BLaER1 (cell line): ENCODE measurements at regions not wholly inside any gene's neighbourhood (a gene's known extent, or its start where the extent isn't known, plus 50 kb on each side); places are given as distances from the start of the nearest gene placed in this dataset.
"Not testable (repeated sequence)": the region's sequence is repeated elsewhere in the genome, so short reads cannot be mapped to it uniquely, and the experiment has no call there.

Experiments
- H3K27ac ChIP-seq: shearing (Covaris generic); formaldehyde crosslinking; 2 replicates; pipeline ENCODE4 v1.8.1; 2022
- H3K27me3 ChIP-seq: shearing (Covaris generic); formaldehyde crosslinking; 2 replicates; pipeline ENCODE4 v1.8.1; 2022
- H3K36me3 ChIP-seq: shearing (Covaris generic); formaldehyde crosslinking; 2 replicates; pipeline ENCODE4 v1.8.1; 2022
- H3K4me1 ChIP-seq: shearing (Covaris generic); formaldehyde crosslinking; 2 replicates; pipeline ENCODE4 v1.8.1; 2022
- H3K4me2 ChIP-seq: shearing (Covaris generic); formaldehyde crosslinking; 2 replicates; pipeline ENCODE4 v1.8.1; 2022
- H3K4me3 ChIP-seq: shearing (Covaris generic); formaldehyde crosslinking; 2 replicates; pipeline ENCODE4 v1.8.1; 2022
- H3K9ac ChIP-seq: shearing (Covaris generic); formaldehyde crosslinking; 2 replicates; pipeline ENCODE4 v1.8.1; 2022
- H3K9me3 ChIP-seq: shearing (Covaris generic); formaldehyde crosslinking; 2 replicates; pipeline ENCODE4 v1.8.1; 2022
- H4K20me1 ChIP-seq: shearing (Covaris generic); formaldehyde crosslinking; 2 replicates; pipeline ENCODE4 v1.8.1; 2022
- Cebpa-rat ChIP-seq: shearing (Covaris generic); IDR thresholded peaks from 2 replicates; pipeline ENCODE4 v1.8.1; 2022

GRCh38 chr1:172827841-172828240, 168.9 kb downstream of the FASLG start:
- H3K4me1 ChIP-seq: peaks cover 5% of the 10 kb centered on the region; the same call in 1 of the 2 replicates
- H3K9ac ChIP-seq: no peak overlapping the region
- no peak overlapping the region for H3K4me2 ChIP-seq
- H3K27me3 ChIP-seq: no peaks in the 10 kb centered on the region
- H3K27ac ChIP-seq: no peak overlapping the region
- TF ChIP-seq Cebpa-rat: no peak
- no peaks in the 10 kb centered on the region for H3K36me3 ChIP-seq
- no peaks in the 10 kb centered on the region for H4K20me1 ChIP-seq
- H3K9me3 ChIP-seq: no peaks in the 10 kb centered on the region
- no peak overlapping the region for H3K4me3 ChIP-seq

DNA sequence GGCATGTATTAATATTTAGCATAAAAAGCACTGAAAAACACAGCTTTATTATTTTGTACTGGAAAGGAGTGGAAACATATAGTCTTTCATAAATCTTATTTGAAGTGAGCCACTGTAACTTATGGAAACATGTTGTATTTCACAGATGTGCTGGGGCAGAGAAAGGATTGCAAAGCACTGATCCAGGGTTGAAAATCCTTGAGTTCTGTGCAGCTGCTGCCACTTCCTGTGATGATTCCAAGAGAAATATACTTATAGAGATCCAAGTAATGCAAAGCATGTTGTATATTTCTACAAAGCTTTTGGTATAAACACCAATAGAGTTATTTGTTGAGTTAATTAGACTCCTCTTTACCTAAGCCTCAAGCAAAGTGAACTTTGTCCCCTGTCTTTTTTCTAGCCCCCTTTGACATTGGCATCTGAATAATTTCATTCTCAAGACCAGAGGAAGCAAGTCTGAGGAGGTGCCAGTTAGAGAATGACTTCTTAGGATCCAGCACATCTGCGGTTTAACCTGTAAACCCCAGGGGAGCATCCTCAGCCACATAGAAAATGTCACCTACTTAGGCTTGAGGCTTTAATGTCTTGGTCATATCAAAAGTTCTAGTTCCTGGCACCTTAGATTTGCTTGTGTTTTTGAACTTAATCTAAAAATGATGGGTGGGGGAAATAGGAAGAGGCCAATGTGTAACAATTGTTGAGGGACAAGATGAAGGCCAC, 173.3 kb downstream of the FASLG start:
- H3K4me3 ChIP-seq: no peak overlapping the region
- H3K4me2 ChIP-seq: no peak overlapping the region
- TF ChIP-seq Cebpa-rat: no peak
- H3K9me3 ChIP-seq: no peaks in the 10 kb centered on the region
- H3K27ac ChIP-seq: no peak overlapping the region
- no peaks in the 10 kb centered on the region for H4K20me1 ChIP-seq
- H3K36me3 ChIP-seq: no peaks in the 10 kb centered on the region
- H3K4me1 ChIP-seq: no peaks in the 10 kb centered on the region
- H3K9ac ChIP-seq: no peak overlapping the region
- no peaks in the 10 kb centered on the region for H3K27me3 ChIP-seq

- Histone ChIP-seq H4K20me1 (no peaks in the 10 kb centered on the region), H3K4me2 (no peak overlapping the region), H3K4me1 (no peaks in the 10 kb centered on the region), H3K27ac (no peak overlapping the region), H3K9me3 (no peaks in the 10 kb centered on the region), H3K27me3 (no peaks in the 10 kb centered on the region), H3K9ac (no peak overlapping the region), H3K36me3 (no peaks in the 10 kb centered on the region), H3K4me3 (no peak overlapping the region)
- no peak for TF ChIP-seq Cebpa-rat
Measured at GRCh38 chr1:172833954-172834353, 175.1 kb downstream of the FASLG start.

- Histone ChIP-seq H3K27me3 (no peaks in the 10 kb centered on the region), H3K27ac (no peak overlapping the region), H3K36me3 (no peaks in the 10 kb centered on the region), H3K4me3 (no peak overlapping the region), H3K9me3 (no peaks in the 10 kb centered on the region), H3K4me1 (no peaks in the 10 kb centered on the region), H3K4me2 (no peak overlapping the region), H4K20me1 (no peaks in the 10 kb centered on the region), H3K9ac (no peak overlapping the region)
- TF ChIP-seq Cebpa-rat: no peak
Measured at GRCh38 chr1:172834609-172835008, 175.7 kb downstream of the FASLG start.

DNA sequence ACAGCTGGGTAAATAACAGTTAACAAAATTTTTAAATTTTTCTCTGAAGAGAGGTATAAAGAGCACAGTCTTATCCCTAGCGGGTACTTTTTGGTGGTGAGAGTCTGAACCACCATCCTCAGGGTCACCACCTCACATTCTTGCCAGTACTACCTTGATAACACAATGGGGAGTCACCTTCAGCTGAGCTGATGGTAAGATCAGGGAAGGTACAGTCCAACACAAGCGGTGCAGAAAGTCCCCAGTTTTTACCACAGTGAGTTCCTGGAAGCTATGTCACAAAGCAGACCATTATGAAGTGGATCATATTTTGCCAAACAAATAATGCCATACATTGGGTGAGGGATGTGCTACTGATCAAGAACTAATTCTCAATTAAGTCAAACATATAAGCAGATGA, 176.9 kb downstream of the FASLG start:
- H3K4me1 ChIP-seq: no peaks in the 10 kb centered on the region
- H3K27me3 ChIP-seq: no peaks in the 10 kb centered on the region
- no peaks in the 10 kb centered on the region for H4K20me1 ChIP-seq
- H3K9ac ChIP-seq: no peak overlapping the region
- no peak for TF ChIP-seq Cebpa-rat
- H3K36me3 ChIP-seq: no peaks in the 10 kb centered on the region
- H3K4me2 ChIP-seq: no peak overlapping the region
- H3K4me3 ChIP-seq: no peak overlapping the region
- no peaks in the 10 kb centered on the region for H3K9me3 ChIP-seq
- no peak overlapping the region for H3K27ac ChIP-seq

DNA sequence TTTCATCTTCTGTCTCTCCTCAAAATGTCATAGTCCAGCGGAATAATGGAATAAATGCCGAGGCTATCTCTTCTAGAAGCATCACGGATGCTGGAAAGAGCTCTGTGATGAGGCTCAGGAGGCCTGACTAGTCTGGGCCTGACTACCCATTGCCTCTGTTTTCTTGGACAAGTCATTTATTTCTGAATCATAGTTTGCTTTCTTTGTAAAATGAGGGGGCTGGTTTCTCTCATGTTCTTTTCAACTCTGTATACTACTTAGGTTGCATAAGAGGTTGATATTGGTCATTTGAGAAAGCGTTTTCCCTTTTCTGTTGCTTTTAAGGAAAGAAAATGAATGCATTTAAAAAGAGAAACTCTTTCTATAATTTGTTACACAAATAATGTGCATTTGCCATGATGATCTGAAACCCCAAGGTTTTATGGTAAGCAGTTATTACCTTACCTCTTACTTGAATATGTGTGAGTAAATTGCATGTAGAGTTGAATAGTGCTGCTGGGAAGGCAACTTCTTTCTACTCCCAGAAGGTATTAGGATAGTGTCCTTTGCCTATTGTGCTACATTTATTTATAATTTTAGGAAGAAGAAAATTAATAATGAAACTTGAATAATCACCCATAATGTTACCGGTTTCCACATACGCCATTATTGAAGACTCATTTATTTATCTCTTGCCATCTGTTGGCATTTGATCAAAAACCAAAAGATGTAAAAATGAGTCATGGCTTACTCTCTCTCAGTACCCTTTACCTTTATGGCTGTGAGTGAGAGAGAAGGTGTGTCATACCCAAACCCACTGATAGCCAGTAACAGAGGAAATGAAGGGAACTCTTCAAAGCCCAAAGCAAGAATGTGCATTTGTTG, 179.1 kb downstream of the FASLG start:
- no peak overlapping the region for H3K9ac ChIP-seq
- H4K20me1 ChIP-seq: no peaks in the 10 kb centered on the region

DNA sequence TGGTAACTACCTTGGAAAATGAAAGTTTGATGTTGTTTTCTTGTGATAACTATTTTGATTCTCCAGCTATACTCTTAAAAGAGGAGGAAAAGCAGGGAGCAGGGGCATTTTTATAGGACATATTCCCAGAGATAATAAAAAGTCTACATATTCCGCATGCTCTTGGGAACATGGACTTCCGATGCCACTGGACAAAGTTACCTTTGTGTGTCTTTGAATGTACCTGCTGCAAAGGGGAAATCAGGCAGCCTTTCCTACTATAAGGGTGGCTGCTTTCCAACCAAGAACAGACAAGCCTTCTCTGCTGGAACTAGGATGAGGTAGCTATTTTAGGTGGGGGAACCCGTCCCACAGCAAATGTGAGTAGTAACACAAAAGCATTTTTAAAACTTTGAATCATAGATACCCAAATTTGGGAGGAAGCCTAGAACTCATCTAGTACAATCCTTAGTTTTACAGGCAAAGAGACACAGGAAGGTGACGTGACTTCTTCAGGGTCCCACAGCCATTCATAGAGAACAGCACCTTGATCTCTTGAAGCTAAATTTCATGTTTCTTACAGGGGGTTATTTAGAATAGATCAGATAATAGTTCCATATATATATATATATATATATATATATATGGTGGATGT, 179.9 kb downstream of the FASLG start:
- Histone ChIP-seq H3K4me1 (no peaks in the 10 kb centered on the region), H3K4me2 (no peak overlapping the region), H3K27ac (no peak overlapping the region), H3K27me3 (no peaks in the 10 kb centered on the region), H3K9me3 (no peaks in the 10 kb centered on the region), H4K20me1 (no peaks in the 10 kb centered on the region), H3K36me3 (no peaks in the 10 kb centered on the region), H3K4me3 (no peak overlapping the region), H3K9ac (no peak overlapping the region)
- no peak for TF ChIP-seq Cebpa-rat

More for the DNA sequence above, 179.1 kb downstream of the FASLG start:
- Histone ChIP-seq H3K27me3 (no peaks in the 10 kb centered on the region), H3K4me2 (no peak overlapping the region), H3K4me1 (no peaks in the 10 kb centered on the region), H3K36me3 (no peaks in the 10 kb centered on the region), H3K27ac (no peak overlapping the region), H3K9me3 (no peaks in the 10 kb centered on the region), H3K4me3 (no peak overlapping the region)
- TF ChIP-seq Cebpa-rat: no peak

- not testable (repeated sequence) for H3K36me3 ChIP-seq, H3K4me2 ChIP-seq, H3K27ac ChIP-seq, H4K20me1 ChIP-seq, H3K27me3 ChIP-seq, H3K4me3 ChIP-seq, H3K9me3 ChIP-seq, H3K4me1 ChIP-seq, H3K9ac ChIP-seq
Measured at GRCh38 chr1:172839639-172840038, 180.7 kb downstream of the FASLG start.

- H3K27ac ChIP-seq: no peak overlapping the region
- no peaks in the 10 kb centered on the region for H3K36me3 ChIP-seq
- no peak for TF ChIP-seq Cebpa-rat
- H3K9me3 ChIP-seq: no peaks in the 10 kb centered on the region
- no peaks in the 10 kb centered on the region for H3K4me1 ChIP-seq
- H3K9ac ChIP-seq: no peak overlapping the region
- no peak overlapping the region for H3K4me3 ChIP-seq
- no peaks in the 10 kb centered on the region for H4K20me1 ChIP-seq
- H3K27me3 ChIP-seq: no peaks in the 10 kb centered on the region
- no peak overlapping the region for H3K4me2 ChIP-seq
Measured at GRCh38 chr1:172843444-172843843, 184.5 kb downstream of the FASLG start.

DNA sequence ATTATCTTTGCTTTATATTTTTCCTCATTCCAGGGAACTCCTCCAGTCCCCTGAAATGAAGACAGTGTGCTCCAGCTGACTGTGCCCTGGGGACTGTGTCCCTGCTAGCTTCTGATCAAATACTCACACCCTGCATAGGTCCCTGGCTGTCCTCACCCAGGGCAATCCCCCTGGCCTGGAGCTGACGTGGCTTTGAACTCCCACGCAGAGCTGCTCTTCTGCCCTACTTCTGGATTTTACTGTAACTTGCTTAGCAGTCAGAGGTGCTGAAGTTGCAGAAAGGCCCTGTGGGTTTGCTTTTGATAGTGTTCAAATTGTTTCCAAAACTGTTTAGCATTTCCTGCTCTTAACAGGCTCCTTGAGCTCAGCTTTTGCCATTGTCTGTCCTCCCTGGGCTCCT, 186.5 kb downstream of the FASLG start:
- Histone ChIP-seq H3K4me3 (no peak overlapping the region), H3K4me2 (no peak overlapping the region), H3K27me3 (no peaks in the 10 kb centered on the region), H3K4me1 (no peaks in the 10 kb centered on the region), H3K9ac (no peak overlapping the region), H4K20me1 (no peaks in the 10 kb centered on the region), H3K36me3 (no peaks in the 10 kb centered on the region), H3K9me3 (no peaks in the 10 kb centered on the region), H3K27ac (no peak overlapping the region)
- no peak for TF ChIP-seq Cebpa-rat
